MM.1S (cell line): ENCODE measurements at regions not wholly inside any gene's neighbourhood (a gene's known extent, or its start where the extent isn't known, plus 50 kb on each side); places are given as distances from the start of the nearest gene placed in this dataset.

ENCODE experiments used
- DNase-seq: peaks from one replicate; pipeline ENCODE4 v3.0.0-alpha.2; 2015
- H2AFZ ChIP-seq: fragments of 300-600 bp; sonication (generic); 2 replicates; pipeline ENCODE4 v1.6.0; 2016; ENCODE audit warnings: antibody characterized with exemption, low read length
- H3F3A ChIP-seq: fragments of 300-600 bp; sonication (generic); 2 replicates; pipeline ENCODE4 v1.6.1; 2016; ENCODE audit warnings: mild to moderate bottlenecking, antibody characterized with exemption, low read length, moderate library complexity, mixed read lengths; ENCODE audit not compliant: insufficient read depth
- H3K27ac ChIP-seq: fragments of 300-600 bp; sonication (generic); 2 replicates; pipeline ENCODE4 v1.5.1; 2016; ENCODE audit warnings: mild to moderate bottlenecking, low read length
- H3K27me3 ChIP-seq: fragments of 300-600 bp; sonication (generic); replicated peaks from 2 replicates; pipeline ENCODE4 v1.6.0; 2016; ENCODE audit warnings: low read length; ENCODE audit not compliant: insufficient read depth
- H3K36me3 ChIP-seq: fragments of 300-600 bp; sonication (generic); replicated peaks from 2 replicates; pipeline ENCODE4 v1.6.1; 2016; ENCODE audit warnings: mild to moderate bottlenecking, low read length, mixed read lengths; ENCODE audit not compliant: insufficient read depth
- H3K4me1 ChIP-seq: fragments of 300-600 bp; sonication (generic); 2 replicates; pipeline ENCODE4 v1.6.1; 2016; ENCODE audit warnings: low read length, mixed read lengths
- H3K4me2 ChIP-seq: fragments of 300-600 bp; sonication (generic); 2 replicates; pipeline ENCODE4 v1.6.0; 2016; ENCODE audit warnings: low read depth, low read length
- H3K4me3 ChIP-seq: fragments of 300-600 bp; sonication (generic); 2 replicates; pipeline ENCODE4 v1.5.1; 2016; ENCODE audit warnings: low read length, mixed read lengths
- H3K79me2 ChIP-seq: fragments of 300-600 bp; sonication (generic); 2 replicates; pipeline ENCODE4 v1.6.1; 2016; ENCODE audit warnings: mixed run types, low read length, mixed read lengths
- H3K9ac ChIP-seq: fragments of 300-600 bp; sonication (generic); 2 replicates; pipeline ENCODE4 v1.6.1; 2016; ENCODE audit warnings: low read length, mixed read lengths
- H3K9me2 ChIP-seq: fragments of 300-600 bp; sonication (generic); replicated peaks from 2 replicates; pipeline ENCODE4 v1.6.1; 2016; ENCODE audit warnings: mild to moderate bottlenecking, low read length, mixed read lengths; ENCODE audit not compliant: insufficient read depth
- H3K9me3 ChIP-seq: fragments of 300-600 bp; sonication (generic); replicated peaks from 2 replicates; pipeline ENCODE4 v1.6.1; 2016; ENCODE audit warnings: mild to moderate bottlenecking, low read length, mixed read lengths; ENCODE audit not compliant: insufficient read depth
- H4K20me1 ChIP-seq: fragments of 300-600 bp; sonication (generic); 2 replicates; pipeline ENCODE4 v1.6.1; 2016; ENCODE audit warnings: mild to moderate bottlenecking, low read length, moderate library complexity, mixed read lengths; ENCODE audit not compliant: insufficient read depth
- CTCF ChIP-seq: fragments of 300-600 bp; sonication (generic); IDR thresholded peaks from 2 replicates; pipeline ENCODE4 v1.5.1; 2016; ENCODE audit warnings: antibody characterized with exemption, low read length, mixed read lengths
- EZH2 ChIP-seq: fragments of 300-600 bp; sonication (generic); optimal IDR thresholded peaks from 2 replicates; pipeline ENCODE3; 2017; ENCODE audit warnings: low read depth, mild to moderate bottlenecking, antibody characterized with exemption, low read length, mixed read lengths
- EZH2phosphoT487 ChIP-seq: fragments of 300-600 bp; sonication (generic); IDR thresholded peaks from 2 replicates; pipeline ENCODE4 v1.6.1; 2018; ENCODE audit warnings: antibody characterized with exemption, low read length

GRCh38 chr11:115890500-115890899 is 386.3 kb upstream of the CADM1 start:
- Histone ChIP-seq H3K9ac (no peak overlapping the region), H3F3A (no peaks in the 10 kb centered on the region), H3K9me2 (no peaks in the 10 kb centered on the region), H3K4me3 (no peak overlapping the region), H3K79me2 (no peaks in the 10 kb centered on the region), H3K27me3 (no peaks in the 10 kb centered on the region), H3K36me3 (no peaks in the 10 kb centered on the region), H3K9me3 (no peaks in the 10 kb centered on the region), H3K4me2 (no peak overlapping the region), H3K27ac (no peak overlapping the region), H2AFZ (no peak overlapping the region), H3K4me1 (no peaks in the 10 kb centered on the region), H4K20me1 (no peaks in the 10 kb centered on the region)
- no peak for DNase-seq
- TF ChIP-seq EZH2 (no peak), EZH2phosphoT487 (no peak), CTCF (no peak)

DNA sequence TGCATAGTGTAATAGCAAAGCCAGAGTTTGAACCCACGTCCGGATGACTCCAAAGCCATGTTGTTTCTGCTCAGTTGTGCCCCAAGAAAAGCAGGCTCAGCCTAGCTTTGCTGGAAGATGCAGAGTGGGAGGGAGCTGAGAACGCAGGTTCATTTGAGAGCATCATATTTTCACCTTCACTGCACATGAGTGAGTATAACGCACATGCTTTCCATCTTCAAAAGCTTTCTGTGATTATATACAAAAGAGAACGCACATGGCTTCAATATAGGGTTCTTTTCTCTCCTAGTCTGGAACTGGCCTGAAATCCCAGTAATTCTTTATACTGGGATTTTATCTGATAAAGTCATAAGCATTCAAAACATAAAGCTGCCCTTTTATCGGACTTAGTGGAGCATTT is 385.5 kb upstream of the CADM1 start:
- Histone ChIP-seq H3F3A (no peaks in the 10 kb centered on the region), H3K9me3 (no peaks in the 10 kb centered on the region), H3K27me3 (no peaks in the 10 kb centered on the region), H3K79me2 (no peaks in the 10 kb centered on the region), H3K9me2 (no peaks in the 10 kb centered on the region), H4K20me1 (no peaks in the 10 kb centered on the region), H3K4me3 (no peak overlapping the region), H2AFZ (no peak overlapping the region), H3K36me3 (no peaks in the 10 kb centered on the region), H3K9ac (no peak overlapping the region), H3K4me1 (no peaks in the 10 kb centered on the region), H3K4me2 (no peak overlapping the region), H3K27ac (no peak overlapping the region)
- TF ChIP-seq EZH2phosphoT487 (no peak), EZH2 (no peak), CTCF (no peak)
- DNase-seq: no peak

DNA sequence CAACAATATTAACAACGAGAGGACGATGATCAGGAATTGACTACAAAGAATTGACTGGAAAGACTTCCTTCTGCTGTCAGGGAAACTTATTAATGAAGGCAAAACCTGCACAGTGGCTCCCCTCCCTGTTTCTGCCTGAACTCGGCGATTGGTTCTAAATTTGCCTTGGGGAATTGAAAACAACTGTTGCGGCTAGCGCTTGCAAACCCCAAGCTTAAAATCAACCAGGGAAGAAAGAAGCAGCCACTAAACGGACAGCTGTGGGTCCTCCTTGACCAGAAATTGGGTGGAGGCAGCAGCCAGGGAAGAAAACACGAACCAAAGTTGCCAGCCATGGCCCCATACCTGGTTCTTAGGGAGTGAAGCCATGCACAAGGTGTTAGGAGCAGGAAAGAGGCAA is 383.5 kb upstream of the CADM1 start:
- no peak overlapping the region for H3K9ac ChIP-seq
- no peak overlapping the region for H3K4me2 ChIP-seq
- no peaks in the 10 kb centered on the region for H3K9me3 ChIP-seq
- no peak for TF ChIP-seq EZH2phosphoT487
- TF ChIP-seq CTCF: no peak
- no peak for TF ChIP-seq EZH2
- H3K4me3 ChIP-seq: no peak overlapping the region
- no peaks in the 10 kb centered on the region for H3K36me3 ChIP-seq
- H4K20me1 ChIP-seq: no peaks in the 10 kb centered on the region
- H3K27me3 ChIP-seq: no peaks in the 10 kb centered on the region
- DNase-seq: no peak
- no peak overlapping the region for H2AFZ ChIP-seq
- no peak overlapping the region for H3K27ac ChIP-seq
- no peaks in the 10 kb centered on the region for H3K9me2 ChIP-seq
- H3K4me1 ChIP-seq: no peaks in the 10 kb centered on the region
- H3F3A ChIP-seq: no peaks in the 10 kb centered on the region
- H3K79me2 ChIP-seq: no peaks in the 10 kb centered on the region

DNA sequence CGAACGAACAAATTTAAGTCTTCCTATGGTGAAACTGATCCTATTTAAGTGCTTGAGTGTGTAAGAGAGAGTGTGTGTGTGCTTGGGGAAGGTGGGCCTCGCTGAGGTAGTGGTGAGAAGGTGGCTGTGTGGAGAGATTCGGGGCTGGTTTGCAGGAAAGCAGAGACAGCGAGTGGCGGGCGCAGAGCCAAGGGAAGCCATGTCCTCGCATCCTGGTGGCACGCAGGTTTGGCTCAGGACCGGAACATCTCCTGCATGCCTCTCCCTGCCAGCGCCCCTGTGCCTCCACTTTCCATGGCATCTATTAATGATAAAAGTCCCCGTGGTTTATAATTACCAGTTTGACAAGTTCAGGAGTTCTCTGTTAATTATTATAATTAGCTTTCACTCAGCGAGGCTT is 383.1 kb upstream of the CADM1 start:
- no peaks in the 10 kb centered on the region for H3K79me2 ChIP-seq
- H3K9me2 ChIP-seq: no peaks in the 10 kb centered on the region
- no peaks in the 10 kb centered on the region for H3K36me3 ChIP-seq
- H4K20me1 ChIP-seq: no peaks in the 10 kb centered on the region
- no peak overlapping the region for H3K4me2 ChIP-seq
- DNase-seq: no peak
- no peak overlapping the region for H3K9ac ChIP-seq
- H2AFZ ChIP-seq: no peak overlapping the region
- H3K27ac ChIP-seq: no peak overlapping the region
- no peaks in the 10 kb centered on the region for H3K9me3 ChIP-seq
- no peaks in the 10 kb centered on the region for H3K27me3 ChIP-seq
- no peaks in the 10 kb centered on the region for H3F3A ChIP-seq
- no peak overlapping the region for H3K4me3 ChIP-seq
- no peak for TF ChIP-seq EZH2
- H3K4me1 ChIP-seq: no peaks in the 10 kb centered on the region
